Renal cortex interstitium (tissue), 11 donors: ENCODE measurements at regions not wholly inside any gene's neighbourhood (a gene's known extent, or its start where the extent isn't known, plus 50 kb on each side); places are given as distances from the start of the nearest gene placed in this dataset.

ENCODE experiments used
- DNase-seq, 11 donors: peaks; one replicate each; pipeline ENCODE4 v3.0.0-alpha.2; 2013; ENCODE audit warnings: low read depth in 9 of 11, low spot score in 4 of 11; ENCODE audit errors: extremely low read depth in 1 of 11

- peak in 10 of 11 donors; percentile 37 to 65 (median 51) for DNase-seq
Measured at GRCh38 chr5:10856683-10857337, 95.8 kb upstream of the DAP start.

GRCh38 chr5:10856071-10856470 is 95.0 kb upstream of the DAP start:
- DNase-seq: no peak

GRCh38 chr5:10854506-10855277 is 93.7 kb upstream of the DAP start:
- DNase-seq: no peak

GRCh38 chr5:10853154-10853553 is 92.1 kb upstream of the DAP start:
- no peak for DNase-seq

GRCh38 chr5:10849278-10849677 is 88.2 kb upstream of the DAP start:
- no peak for DNase-seq

- no peak for DNase-seq
Measured at GRCh38 chr5:10844016-10844415, 83.0 kb upstream of the DAP start.

- no peak for DNase-seq
Measured at GRCh38 chr5:10842823-10843222, 81.8 kb upstream of the DAP start.

GRCh38 chr5:10839916-10840599 is 79.0 kb upstream of the DAP start:
- DNase-seq: no peak

GRCh38 chr5:10839118-10839517 is 78.1 kb upstream of the DAP start:
- DNase-seq: no peak

- DNase-seq: no peak
Measured at GRCh38 chr5:10838038-10838437, 77.0 kb upstream of the DAP start.

GRCh38 chr5:10836986-10837385 is 76.0 kb upstream of the DAP start:
- DNase-seq: no peak

GRCh38 chr5:10834695-10835094 is 73.7 kb upstream of the DAP start:
- DNase-seq: no peak

- DNase-seq: peak in 2 of 11 donors; percentile 22 to 24
Measured at GRCh38 chr5:10832987-10833386, 72.0 kb upstream of the DAP start.

GRCh38 chr5:10832421-10832820 is 71.4 kb upstream of the DAP start:
- DNase-seq: no peak

- DNase-seq: no peak
Measured at GRCh38 chr5:10831419-10831818, 70.4 kb upstream of the DAP start.

GRCh38 chr5:10828241-10828640 is 67.2 kb upstream of the DAP start:
- DNase-seq: no peak

GRCh38 chr5:10827571-10827970 is 66.5 kb upstream of the DAP start:
- no peak for DNase-seq

GRCh38 chr5:10826971-10827370 is 65.9 kb upstream of the DAP start:
- DNase-seq: no peak

- DNase-seq: no peak
Measured at GRCh38 chr5:10825897-10826644, 65.0 kb upstream of the DAP start.

GRCh38 chr5:10812218-10812617 is 51.2 kb upstream of the DAP start:
- no peak for DNase-seq
